Ramos (cell line): ENCODE measurements at regions not wholly inside any gene's neighbourhood (a gene's known extent, or its start where the extent isn't known, plus 50 kb on each side); places are given as distances from the start of the nearest gene placed in this dataset.

Experiments used
- in situ Hi-C: fragments of 300-500 bp; cut with MboI; formaldehyde crosslinking; loops from one replicate; pipeline ENCODE4 v1.14.3; 2022; ENCODE audit warnings: low sequenced_read_pairs; ENCODE audit not compliant: unreplicated experiment

DNA sequence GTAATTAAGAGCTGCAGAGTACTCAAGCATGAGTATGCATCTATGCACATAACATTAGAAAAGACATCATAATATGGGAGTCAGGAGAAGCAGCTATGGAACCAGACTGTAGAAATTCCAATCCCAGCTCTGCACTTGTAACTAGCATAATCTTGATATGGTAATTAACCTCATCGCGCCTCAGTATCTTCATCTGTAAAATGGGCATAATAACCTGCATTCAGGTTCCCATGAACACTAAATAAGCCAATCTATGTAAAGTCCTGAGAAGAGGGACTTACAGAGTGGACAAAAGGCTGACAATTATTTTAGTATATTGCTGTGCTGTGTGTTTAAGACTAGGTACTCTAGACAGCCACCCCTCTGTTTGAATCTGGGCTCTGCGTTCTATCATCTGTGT lies 318.9 kb upstream of the USP25 start:
- in situ Hi-C loops, result no loop called here

- in situ Hi-C loops, result no loop called here
Measured at GRCh38 chr21:15414057-15414456, 315.7 kb upstream of the USP25 start.

GRCh38 chr21:15415541-15416261 lies 314.1 kb upstream of the USP25 start:
- in situ Hi-C loops, result no loop called here

DNA sequence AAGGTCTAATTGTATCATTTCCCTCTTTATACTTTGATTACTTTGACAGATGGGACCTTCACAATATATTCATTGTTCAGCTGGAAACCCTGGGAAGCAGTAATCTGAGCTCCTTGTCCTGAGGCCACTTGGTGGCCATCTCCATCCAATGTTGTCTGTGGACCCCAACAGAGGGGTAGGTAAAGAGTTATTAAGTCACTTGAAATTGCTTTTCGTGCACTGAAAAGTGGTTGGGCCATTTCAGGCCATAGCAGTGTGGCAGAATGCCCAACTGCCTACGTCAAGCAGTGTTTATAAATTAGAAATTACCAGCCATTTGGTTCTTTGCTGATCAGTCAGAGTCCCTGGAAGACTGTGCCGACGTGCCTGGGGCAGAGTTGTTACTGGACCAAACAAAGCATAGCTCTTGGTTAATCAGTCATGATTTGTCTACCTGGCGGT lies 308.3 kb upstream of the USP25 start:
- in situ Hi-C loops, result no loop called here

DNA sequence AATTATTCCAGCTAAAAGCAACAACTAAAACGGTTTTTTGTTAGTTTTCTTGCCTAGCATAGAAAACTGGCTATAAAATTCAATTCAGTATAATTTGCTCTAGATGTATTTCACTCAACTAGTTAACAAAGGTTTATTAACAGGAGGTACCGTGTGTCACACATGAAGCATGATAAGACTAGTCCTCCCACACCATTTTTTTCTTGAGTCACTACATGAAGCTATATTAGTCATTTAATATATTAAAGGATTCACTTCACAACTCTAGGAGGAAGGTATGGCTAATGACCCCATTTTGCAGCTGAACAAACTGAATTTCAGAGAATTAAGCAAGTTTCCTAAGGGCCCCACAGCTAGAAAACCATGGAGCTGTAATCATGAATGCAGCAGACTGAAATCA lies 307.8 kb upstream of the USP25 start:
- in situ Hi-C loops, result no loop called here

GRCh38 chr21:15422783-15423182 lies 307.0 kb upstream of the USP25 start:
- in situ Hi-C loops, result no loop called here

GRCh38 chr21:15423676-15424445 lies 305.9 kb upstream of the USP25 start:
- in situ Hi-C loops, result no loop called here

- in situ Hi-C loops, result no loop called here
Measured at GRCh38 chr21:15425049-15425448, 304.7 kb upstream of the USP25 start.

GRCh38 chr21:15430023-15430422 lies 299.8 kb upstream of the USP25 start:
- in situ Hi-C loops, result no loop called here

DNA sequence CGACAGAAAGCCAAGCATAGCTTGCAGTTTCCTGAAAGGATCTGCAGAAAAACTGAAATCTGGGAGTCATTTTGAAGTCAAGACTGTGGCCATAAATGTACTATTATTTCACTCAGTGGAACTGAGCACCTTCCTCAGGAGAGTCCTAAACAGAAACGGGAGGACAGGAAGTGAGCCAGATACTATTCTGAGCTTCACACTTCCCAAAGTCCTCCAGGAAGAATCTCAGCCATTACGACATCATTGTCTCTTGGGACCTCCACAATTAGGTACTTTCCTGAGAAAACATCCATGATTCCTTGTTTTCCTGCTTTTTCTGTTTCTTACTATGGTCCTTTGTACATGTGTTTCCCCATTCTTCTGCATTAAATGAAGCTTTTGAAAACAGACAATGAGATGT lies 299.2 kb upstream of the USP25 start:
- in situ Hi-C loops, result no loop called here

DNA sequence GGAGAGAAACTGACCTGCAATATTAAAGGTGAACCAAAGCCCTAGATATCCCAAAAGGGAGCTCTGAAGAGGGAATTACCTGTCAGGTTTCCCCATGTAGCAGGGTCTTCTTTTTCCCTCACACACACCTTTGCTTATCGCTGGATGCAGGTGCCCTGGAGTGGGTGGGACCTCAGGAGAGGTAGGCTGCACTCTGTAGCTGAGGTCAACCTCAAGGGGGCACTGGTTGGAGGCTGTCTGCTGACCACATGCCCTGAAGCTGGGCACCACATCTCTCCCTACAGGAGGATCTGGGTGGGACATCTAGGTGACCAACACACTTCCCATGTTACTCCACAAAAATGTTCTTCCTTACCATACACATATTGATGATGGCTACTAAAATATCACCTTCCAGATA lies 298.7 kb upstream of the USP25 start:
- in situ Hi-C loops, result no loop called here

GRCh38 chr21:15433091-15433490 lies 296.7 kb upstream of the USP25 start:
- in situ Hi-C loops, result no loop called here

GRCh38 chr21:15434163-15434905 lies 295.4 kb upstream of the USP25 start:
- in situ Hi-C loops, result no loop called here

- in situ Hi-C loops, result no loop called here
Measured at GRCh38 chr21:15436031-15436430, 293.8 kb upstream of the USP25 start.

DNA sequence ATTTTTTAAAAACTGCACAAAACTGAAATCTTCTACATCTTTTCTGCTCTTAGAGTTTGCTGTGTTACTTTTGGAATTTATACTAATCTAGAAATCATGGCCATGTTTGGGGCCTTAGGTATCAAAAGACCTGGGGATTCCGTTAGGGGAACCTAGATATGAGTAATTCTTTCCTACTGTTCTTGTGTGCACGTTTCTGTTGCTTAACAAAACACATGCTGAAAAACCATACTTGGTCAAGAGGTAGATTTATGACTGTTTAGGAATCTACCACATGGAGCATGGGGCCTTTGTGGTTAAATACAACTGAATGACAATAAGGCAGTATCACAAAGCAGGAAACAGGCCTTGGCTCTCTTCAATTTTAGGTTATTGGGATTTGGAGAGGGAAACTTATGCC lies 291.9 kb upstream of the USP25 start:
- in situ Hi-C loops, result no loop called here

DNA sequence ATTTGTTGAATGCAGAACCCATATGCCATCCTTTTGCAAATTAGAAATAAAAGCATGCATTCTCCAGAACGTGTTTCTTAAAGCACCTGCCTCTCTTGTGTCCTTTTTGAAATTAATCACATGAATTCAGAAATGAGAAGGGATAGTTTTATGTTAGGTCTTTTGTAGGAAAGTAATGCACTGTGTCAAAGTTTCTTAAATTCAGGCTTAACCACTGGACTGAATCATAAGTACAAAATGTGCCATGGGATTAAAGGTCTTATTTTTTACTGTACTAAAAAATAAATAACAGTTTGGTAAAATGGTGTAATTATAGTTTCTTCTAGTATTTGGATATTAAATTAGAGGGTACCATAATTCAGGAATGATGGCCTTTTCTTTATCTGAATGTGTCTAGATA lies 290.1 kb upstream of the USP25 start:
- in situ Hi-C loops, result no loop called here

DNA sequence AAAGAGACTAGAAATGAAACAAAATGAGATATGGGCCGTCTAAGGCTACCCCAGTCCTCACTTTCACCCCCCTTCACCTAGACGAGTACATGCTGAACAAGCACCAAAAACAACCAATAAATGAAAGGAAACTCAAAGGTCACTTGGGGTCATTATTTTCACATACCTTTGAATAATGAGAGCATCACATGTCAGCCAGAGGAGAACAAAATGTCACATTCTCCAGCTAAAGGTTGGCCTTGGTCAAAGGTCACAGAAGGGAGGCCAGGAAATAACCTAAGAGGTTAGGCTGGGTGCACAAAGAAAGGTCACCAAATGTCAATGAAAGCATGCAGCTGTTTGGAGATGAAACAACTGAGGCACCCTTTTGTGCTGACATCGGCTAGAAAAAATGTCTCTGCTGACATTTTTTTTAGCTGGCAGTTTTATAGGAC lies 288.7 kb upstream of the USP25 start:
- in situ Hi-C loops, result no loop called here

DNA sequence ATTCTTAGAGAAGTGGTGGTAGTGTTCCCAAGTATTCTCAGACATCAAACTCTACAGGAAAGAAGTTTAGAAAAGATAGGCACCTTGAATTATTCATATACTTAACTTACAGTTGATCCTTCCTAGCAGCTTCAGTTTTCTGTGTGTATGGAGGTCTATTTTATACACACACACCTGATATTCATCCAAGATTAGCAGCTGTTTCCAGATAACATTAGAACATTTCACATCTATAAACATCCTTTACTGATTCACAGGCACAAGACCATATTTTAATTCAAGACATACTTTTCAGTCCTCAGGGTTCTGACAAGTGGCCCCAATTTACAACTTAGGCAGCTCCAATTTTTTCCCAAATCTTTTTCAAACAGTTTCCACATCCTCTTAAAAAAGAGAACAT lies 287.8 kb upstream of the USP25 start:
- in situ Hi-C loops, result no loop called here

DNA sequence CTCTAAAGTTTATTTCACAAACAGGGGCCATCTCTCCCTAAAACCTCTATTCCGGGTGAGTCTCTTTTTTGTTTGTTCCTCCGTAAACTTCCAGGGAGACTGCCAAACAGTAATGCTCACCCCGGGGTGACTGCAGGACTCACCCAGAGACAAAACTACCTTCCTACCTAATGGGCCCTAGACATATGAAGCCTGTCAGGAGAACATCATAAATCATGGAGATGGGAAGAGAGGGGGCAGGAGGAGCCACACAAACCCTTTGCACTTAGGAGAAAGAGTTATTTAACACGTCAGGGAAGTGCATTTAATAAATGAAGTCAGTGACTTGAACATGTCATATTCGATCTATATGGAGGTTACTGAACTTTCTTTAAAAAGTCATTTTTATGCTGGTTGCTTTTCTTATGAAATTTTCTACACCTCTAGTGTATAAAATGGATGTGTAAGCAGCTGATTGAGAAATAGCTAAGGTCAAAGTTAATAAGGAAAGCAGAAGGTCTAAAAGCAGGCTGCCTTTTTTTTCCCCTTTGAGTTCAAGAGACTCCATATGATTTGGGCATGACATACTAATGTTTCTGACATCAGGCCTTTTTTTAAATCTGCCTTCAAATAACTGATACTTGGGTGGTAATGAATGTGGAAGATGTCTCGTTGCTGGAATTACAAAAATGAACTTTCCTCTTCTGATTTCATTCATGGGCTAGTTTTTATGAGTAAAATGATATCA lies 286.9 kb upstream of the USP25 start:
- in situ Hi-C loops, result no loop called here

- in situ Hi-C loops, result no loop called here
Measured at GRCh38 chr21:15443740-15444117, 286.1 kb upstream of the USP25 start.
